NCI-H2171 (cell line): ENCODE measurements at regions not wholly inside any gene's neighbourhood (a gene's known extent, or its start where the extent isn't known, plus 50 kb on each side); places are given as distances from the start of the nearest gene placed in this dataset.
"Not testable (repeated sequence)": the region's sequence is repeated elsewhere in the genome, so short reads cannot be mapped to it uniquely, and the experiment has no call there.

Source experiments
- DNase-seq: peaks from one replicate; lab custom pipeline; 2025; lab: John Stamatoyannopoulos, UW

GRCh38 chr4:58871509-58871908, 1761.3 kb upstream of the IGFBP7 start:
- DNase-seq = no peak

GRCh38 chr4:58849026-58849425, 1738.8 kb upstream of the IGFBP7 start:
- DNase-seq = no peak

- no peak for DNase-seq
These were observed 1733.3 kb upstream of the IGFBP7 start for GRCh38 chr4:58843455-58843854.

- DNase-seq = no peak
These were observed 1722.9 kb upstream of the IGFBP7 start for GRCh38 chr4:58833126-58833525.

- no peak for DNase-seq
These were observed 1715.1 kb upstream of the IGFBP7 start for GRCh38 chr4:58825278-58825677.

- not testable (repeated sequence) for DNase-seq
These were observed 1708.4 kb upstream of the IGFBP7 start for GRCh38 chr4:58818560-58818959.

- no peak for DNase-seq
These were observed 1699.8 kb upstream of the IGFBP7 start for GRCh38 chr4:58809948-58810347.

- no peak for DNase-seq
These were observed 1699.2 kb upstream of the IGFBP7 start for GRCh38 chr4:58809366-58809765.

GRCh38 chr4:58808817-58809216, 1698.6 kb upstream of the IGFBP7 start:
- no peak for DNase-seq

GRCh38 chr4:58807843-58808615, 1697.8 kb upstream of the IGFBP7 start:
- no peak for DNase-seq

GRCh38 chr4:58776627-58777026, 1666.4 kb upstream of the IGFBP7 start:
- DNase-seq = no peak

GRCh38 chr4:58767598-58767997, 1657.4 kb upstream of the IGFBP7 start:
- no peak for DNase-seq

GRCh38 chr4:58766763-58767162, 1656.6 kb upstream of the IGFBP7 start:
- DNase-seq = no peak

- no peak for DNase-seq
These were observed 1651.4 kb upstream of the IGFBP7 start for GRCh38 chr4:58761563-58761962.

- no peak for DNase-seq
These were observed 1650.6 kb upstream of the IGFBP7 start for GRCh38 chr4:58760737-58761136.

GRCh38 chr4:58760100-58760499, 1649.9 kb upstream of the IGFBP7 start:
- DNase-seq = no peak

GRCh38 chr4:58749206-58749605, 1639.0 kb upstream of the IGFBP7 start:
- DNase-seq = no peak

GRCh38 chr4:58740897-58741296, 1630.7 kb upstream of the IGFBP7 start:
- no peak for DNase-seq

- DNase-seq = no peak
These were observed 1629.1 kb upstream of the IGFBP7 start for GRCh38 chr4:58739275-58739674.

- no peak for DNase-seq
These were observed 1628.2 kb upstream of the IGFBP7 start for GRCh38 chr4:58738375-58738774.

- DNase-seq = no peak
These were observed 1624.0 kb upstream of the IGFBP7 start for GRCh38 chr4:58734030-58734674.

GRCh38 chr4:58732973-58733372, 1622.8 kb upstream of the IGFBP7 start:
- no peak for DNase-seq

GRCh38 chr4:58723954-58724353, 1613.8 kb upstream of the IGFBP7 start:
- no peak for DNase-seq

- no peak for DNase-seq
These were observed 1600.9 kb upstream of the IGFBP7 start for GRCh38 chr4:58711039-58711438.
